PFSK-1 (cell line): ENCODE measurements at regions not wholly inside any gene's neighbourhood (a gene's known extent, or its start where the extent isn't known, plus 50 kb on each side); places are given as distances from the start of the nearest gene placed in this dataset.

Source experiments
- POLR2AphosphoS5 ChIP-seq: IDR thresholded peaks from 2 replicates; pipeline ENCODE4 v1.6.1; 2012; ENCODE audit warnings: low read depth, mild to moderate bottlenecking, control low read depth, low read length, moderate library complexity
- TF ChIP-seq, protein P1 (sequence below), 2 experiments: IDR thresholded peaks; 2 replicates each; pipeline versions ENCODE4 v1.6.1 to v1.8.0; 2011 to 2012; ENCODE audit warnings: low read depth in 2 of 2, low read length in 2 of 2, control low read depth in 1 of 2, inconsistent platforms in 1 of 2, mild to moderate bottlenecking in 1 of 2, moderate library complexity in 1 of 2; ENCODE audit not compliant: insufficient read depth in 1 of 2

- TF ChIP-seq POLR2AphosphoS5, result no peak
- TF ChIP-seq, protein P1, sequence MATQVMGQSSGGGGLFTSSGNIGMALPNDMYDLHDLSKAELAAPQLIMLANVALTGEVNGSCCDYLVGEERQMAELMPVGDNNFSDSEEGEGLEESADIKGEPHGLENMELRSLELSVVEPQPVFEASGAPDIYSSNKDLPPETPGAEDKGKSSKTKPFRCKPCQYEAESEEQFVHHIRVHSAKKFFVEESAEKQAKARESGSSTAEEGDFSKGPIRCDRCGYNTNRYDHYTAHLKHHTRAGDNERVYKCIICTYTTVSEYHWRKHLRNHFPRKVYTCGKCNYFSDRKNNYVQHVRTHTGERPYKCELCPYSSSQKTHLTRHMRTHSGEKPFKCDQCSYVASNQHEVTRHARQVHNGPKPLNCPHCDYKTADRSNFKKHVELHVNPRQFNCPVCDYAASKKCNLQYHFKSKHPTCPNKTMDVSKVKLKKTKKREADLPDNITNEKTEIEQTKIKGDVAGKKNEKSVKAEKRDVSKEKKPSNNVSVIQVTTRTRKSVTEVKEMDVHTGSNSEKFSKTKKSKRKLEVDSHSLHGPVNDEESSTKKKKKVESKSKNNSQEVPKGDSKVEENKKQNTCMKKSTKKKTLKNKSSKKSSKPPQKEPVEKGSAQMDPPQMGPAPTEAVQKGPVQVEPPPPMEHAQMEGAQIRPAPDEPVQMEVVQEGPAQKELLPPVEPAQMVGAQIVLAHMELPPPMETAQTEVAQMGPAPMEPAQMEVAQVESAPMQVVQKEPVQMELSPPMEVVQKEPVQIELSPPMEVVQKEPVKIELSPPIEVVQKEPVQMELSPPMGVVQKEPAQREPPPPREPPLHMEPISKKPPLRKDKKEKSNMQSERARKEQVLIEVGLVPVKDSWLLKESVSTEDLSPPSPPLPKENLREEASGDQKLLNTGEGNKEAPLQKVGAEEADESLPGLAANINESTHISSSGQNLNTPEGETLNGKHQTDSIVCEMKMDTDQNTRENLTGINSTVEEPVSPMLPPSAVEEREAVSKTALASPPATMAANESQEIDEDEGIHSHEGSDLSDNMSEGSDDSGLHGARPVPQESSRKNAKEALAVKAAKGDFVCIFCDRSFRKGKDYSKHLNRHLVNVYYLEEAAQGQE (IDR thresholded peaks at IDR 0.05; ENCODE audit: insufficient read depth in 1 of 2, low read depth in 2 of 2, low read length in 2 of 2), result no peak
Measured at GRCh38 chr6:26304213-26304796, 60.7 kb upstream of the BTN3A2 start.
